Endothelial cell of umbilical vein (primary cell): ENCODE measurements at regions not wholly inside any gene's neighbourhood (a gene's known extent, or its start where the extent isn't known, plus 50 kb on each side); places are given as distances from the start of the nearest gene placed in this dataset.

Experiments
- BruUV-seq: library from RNA; stranded (reverse); fragments of 400-500 nt; replicated peaks from 2 replicates; lab custom pipeline; 2021; lab: Mats Ljungman, UMichigan
- CTCF ChIA-PET: fragments of 300-600, 350-600 bp; sonication (Branson Sonifier 250); formaldehyde crosslinking; loops from one replicate; lab custom pipeline; 2021; ENCODE audit warnings: antibody characterized with exemption, inconsistent platforms; lab: Charles Lee
- POLR2A ChIA-PET: fragments of 300-600, 350-600 bp; sonication (Branson Sonifier 250); formaldehyde crosslinking; loops from one replicate; lab custom pipeline; 2021; ENCODE audit warnings: antibody characterized with exemption, inconsistent platforms; lab: Charles Lee
- DNase-seq: peaks from one replicate; pipeline ENCODE4 v3.0.0-alpha.2; 2011; ENCODE audit warnings: low read depth, low spot score
- FAIRE-seq: peaks from 2 replicates; lab custom pipeline; 2011; peaks lifted over from hg19 to GRCh38; lab: Jason Lieb, UNC
- H2AFZ ChIP-seq: 2 replicates; pipeline ENCODE4 v1.6.0; 2012; ENCODE audit warnings: low read depth, low read length, control low read depth, inconsistent platforms
- H3K27ac ChIP-seq: 2 replicates; pipeline ENCODE4 v1.5.1; 2011; ENCODE audit warnings: low read depth, mild to moderate bottlenecking, control low read depth, low read length, moderate library complexity; ENCODE audit not compliant: insufficient read depth
- H3K27me3 ChIP-seq, 2 experiments: 2 replicates each; pipeline versions ENCODE4 v1.6.0 to v1.6.1; 2011; ENCODE audit warnings: low read length in 2 of 2, mixed read lengths in 1 of 2; ENCODE audit not compliant: control insufficient read depth in 2 of 2, insufficient read depth in 2 of 2
- H3K36me3 ChIP-seq, 2 experiments: 2 replicates in 1 of 2; 3 replicates in 1 of 2; pipeline ENCODE4 v1.5.1; 2011; ENCODE audit warnings: low read length in 2 of 2, mild to moderate bottlenecking in 1 of 2, moderate library complexity in 1 of 2; ENCODE audit not compliant: control insufficient read depth in 2 of 2, insufficient read depth in 2 of 2; ENCODE audit errors: extremely low read depth in 1 of 2
- H3K4me1 ChIP-seq: 3 replicates; pipeline ENCODE4 v1.5.1; 2011; ENCODE audit warnings: mild to moderate bottlenecking, low read length; ENCODE audit not compliant: control insufficient read depth, insufficient read depth; ENCODE audit errors: extremely low read depth
- H3K4me2 ChIP-seq: 2 replicates; pipeline ENCODE4 v1.6.1; 2011; ENCODE audit warnings: low read length, control low read depth, mixed read lengths; ENCODE audit not compliant: insufficient read depth
- H3K4me3 ChIP-seq, 3 experiments: fragments of 200-600 bp in 1 of 3; sonication (generic), shearing (Covaris generic) in 1 of 3; replicated peaks in 1 of 3; 2 replicates each; pipeline ENCODE4 v1.5.1; 2011 to 2016; ENCODE audit warnings: control low read depth in 3 of 3, low read length in 3 of 3, mild to moderate bottlenecking in 2 of 3, inconsistent platforms in 1 of 3, low read depth in 1 of 3, moderate library complexity in 1 of 3; ENCODE audit not compliant: insufficient read depth in 1 of 3
- H3K79me2 ChIP-seq: 2 replicates; pipeline ENCODE4 v1.6.0; 2012; ENCODE audit warnings: low read length, inconsistent platforms; ENCODE audit not compliant: control insufficient read depth, insufficient read depth
- H3K9ac ChIP-seq: replicated peaks from 2 replicates; pipeline ENCODE3; 2011; ENCODE audit warnings: low read length, control low read depth; ENCODE audit not compliant: insufficient read depth; ENCODE audit errors: extremely low read depth
- H3K9me1 ChIP-seq: replicated peaks from 3 replicates; pipeline ENCODE4 v1.6.0; 2011; ENCODE audit warnings: mild to moderate bottlenecking, low read length; ENCODE audit not compliant: control insufficient read depth, insufficient read depth; ENCODE audit errors: extremely low read depth
- H3K9me3 ChIP-seq: replicated peaks from 2 replicates; pipeline ENCODE4 v1.5.1; 2012; ENCODE audit warnings: low read length, inconsistent platforms; ENCODE audit not compliant: control insufficient read depth, insufficient read depth
- H4K20me1 ChIP-seq: replicated peaks from 2 replicates; pipeline ENCODE3; 2011; ENCODE audit warnings: mild to moderate bottlenecking, low read length; ENCODE audit not compliant: control insufficient read depth, insufficient read depth; ENCODE audit errors: extremely low read depth
- GATA2 ChIP-seq: IDR thresholded peaks from 2 replicates; pipeline ENCODE4 v1.7.0; 2011; ENCODE audit warnings: low read depth, mild to moderate bottlenecking, moderate library complexity, mixed read lengths, low read length; ENCODE audit not compliant: insufficient read length, insufficient read depth
- POLR2A ChIP-seq: IDR thresholded peaks from 2 replicates; pipeline ENCODE4 v1.6.1; 2012; ENCODE audit warnings: low read depth, mild to moderate bottlenecking, control low read depth, low read length
- POLR2AphosphoS5 ChIP-seq: IDR thresholded peaks from 2 replicates; pipeline ENCODE4 v1.6.1; 2012; ENCODE audit warnings: low read depth, mild to moderate bottlenecking, control low read depth, low read length, moderate library complexity; ENCODE audit not compliant: insufficient read depth
- dilution Hi-C: fragments of 300-500 bp; cut with MboI; formaldehyde crosslinking; loops from one replicate; pipeline ENCODE4 v1.15.0; 2019; ENCODE audit warnings: low sequenced_read_pairs; ENCODE audit not compliant: extremely low pct_ligation_motif_present
- intact Hi-C: fragments of 100-400 bp; cut with micrococcal nuclease; formaldehyde crosslinking; loops from one replicate; pipeline ENCODE4 v1.10.0; 2022

DNA sequence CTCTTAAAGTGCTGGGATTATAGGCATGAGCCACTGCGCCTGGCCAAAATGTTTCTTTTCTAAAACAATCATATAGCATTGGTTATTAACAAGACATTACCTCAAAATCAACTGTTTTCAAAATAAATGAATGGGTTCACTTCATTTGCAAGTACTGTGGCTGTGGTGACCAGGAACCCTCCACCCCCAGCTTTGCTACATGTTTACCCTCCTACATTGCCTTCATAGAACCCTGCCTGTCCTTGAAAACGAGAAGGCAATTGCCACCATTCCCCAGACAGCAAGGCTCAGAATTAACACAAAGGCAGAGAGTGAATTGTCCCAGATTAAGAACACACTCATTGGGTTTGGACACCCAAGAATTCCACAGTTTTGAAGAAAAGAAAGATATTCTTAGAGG lies 116.6 kb upstream of the LGSN start:
- CTCF ChIA-PET = no interaction called here
- dilution Hi-C loops = no loop called here

GRCh38 chr6:63437058-63437457 lies 117.3 kb upstream of the LGSN start:
- no peak for DNase-seq
- Histone ChIP-seq H3K79me2 (no peaks in the 10 kb centered on the region), H3K27me3 (no peaks in the 10 kb centered on the region), H2AFZ (no peak overlapping the region), H3K27ac (no peak overlapping the region), H3K4me2 (no peak overlapping the region), H3K9me1 (no peaks in the 10 kb centered on the region), H4K20me1 (no peaks in the 10 kb centered on the region), H3K4me3 (no peak overlapping the region), H3K9me3 (no peaks in the 10 kb centered on the region), H3K4me1 (no peaks in the 10 kb centered on the region), H3K9ac (no peak overlapping the region), H3K36me3 (no peaks in the 10 kb centered on the region)
- CTCF ChIA-PET = no interaction called here
- BruUV-seq = no TSS peak
- TF ChIP-seq GATA2 = no peak
- dilution Hi-C loops = no loop called here
- no peak for FAIRE-seq
- intact Hi-C loops = no loop called here
- POLR2A ChIA-PET = no interaction called here

More for the DNA sequence above, 116.6 kb upstream of the LGSN start:
- FAIRE-seq = no peak
- POLR2A ChIA-PET = no interaction called here
- Histone ChIP-seq H3K27me3 (no peaks in the 10 kb centered on the region), H3K9me3 (no peaks in the 10 kb centered on the region), H3K9ac (no peak overlapping the region), H3K27ac (no peak overlapping the region), H3K79me2 (no peaks in the 10 kb centered on the region), H3K4me1 (no peaks in the 10 kb centered on the region), H2AFZ (no peak overlapping the region), H3K4me3 (no peak overlapping the region), H3K9me1 (no peaks in the 10 kb centered on the region), H3K4me2 (no peak overlapping the region), H4K20me1 (no peaks in the 10 kb centered on the region), H3K36me3 (no peaks in the 10 kb centered on the region)
- DNase-seq = no peak
- BruUV-seq = no TSS peak
- TF ChIP-seq POLR2A (no peak), GATA2 (no peak), POLR2AphosphoS5 (no peak)
- intact Hi-C loops = no loop called here
